ENCODE measurements at regions not wholly inside any gene's neighbourhood (a gene's known extent, or its start where the extent isn't known, plus 50 kb on each side); places are given as distances from the start of the nearest gene placed in this dataset.

- no peak for DNase-seq
Observed at GRCh38 chr9:115169003-115169402, 51.0 kb upstream of the TNC start.

GRCh38 chr9:115170358-115171073 is 52.6 kb upstream of the TNC start:
- DNase-seq, result no peak

GRCh38 chr9:115171921-115172388 is 54.0 kb upstream of the TNC start:
- no peak for DNase-seq

GRCh38 chr9:115182264-115182663 is 64.3 kb upstream of the TNC start:
- no peak for DNase-seq

GRCh38 chr9:115183436-115183835 is 65.5 kb upstream of the TNC start:
- DNase-seq, result no peak

- no peak for DNase-seq
Observed at GRCh38 chr9:115189686-115190085, 71.7 kb upstream of the TNC start.

GRCh38 chr9:115191667-115192066 is 73.7 kb upstream of the TNC start:
- DNase-seq, result no peak

GRCh38 chr9:115192280-115192679 is 74.3 kb upstream of the TNC start:
- DNase-seq, result no peak

- DNase-seq, result no peak
Observed at GRCh38 chr9:115192835-115193525, 75.0 kb upstream of the TNC start.

GRCh38 chr9:115193777-115194176 is 75.8 kb upstream of the TNC start:
- DNase-seq, result no peak

- DNase-seq, result no peak
Observed at GRCh38 chr9:115194216-115194615, 76.3 kb upstream of the TNC start.

GRCh38 chr9:115195912-115196311 is 78.0 kb upstream of the TNC start:
- no peak for DNase-seq

GRCh38 chr9:115196919-115197318 is 79.0 kb upstream of the TNC start:
- DNase-seq, result no peak

- DNase-seq, result no peak
Observed at GRCh38 chr9:115198001-115198400, 80.0 kb upstream of the TNC start.

- no peak for DNase-seq
Observed at GRCh38 chr9:115200711-115201505, 83.0 kb upstream of the TNC start.

- DNase-seq, result no peak
Observed at GRCh38 chr9:115202181-115202580, 84.2 kb upstream of the TNC start.

- no peak for DNase-seq
Observed at GRCh38 chr9:115202960-115203751, 85.2 kb upstream of the TNC start.

GRCh38 chr9:115204904-115205453 is 87.0 kb upstream of the TNC start:
- no peak for DNase-seq

- DNase-seq, result no peak
Observed at GRCh38 chr9:115207003-115207836, 89.3 kb upstream of the TNC start.

- no peak for DNase-seq
Observed at GRCh38 chr9:115208501-115208900, 90.5 kb upstream of the TNC start.

GRCh38 chr9:115209601-115210306 is 91.8 kb upstream of the TNC start:
- DNase-seq, result no peak

All from NCI-H1930 (cell line).